ENCODE measurements at regions not wholly inside any gene's neighbourhood (a gene's known extent, or its start where the extent isn't known, plus 50 kb on each side); places are given as distances from the start of the nearest gene placed in this dataset.

DNA sequence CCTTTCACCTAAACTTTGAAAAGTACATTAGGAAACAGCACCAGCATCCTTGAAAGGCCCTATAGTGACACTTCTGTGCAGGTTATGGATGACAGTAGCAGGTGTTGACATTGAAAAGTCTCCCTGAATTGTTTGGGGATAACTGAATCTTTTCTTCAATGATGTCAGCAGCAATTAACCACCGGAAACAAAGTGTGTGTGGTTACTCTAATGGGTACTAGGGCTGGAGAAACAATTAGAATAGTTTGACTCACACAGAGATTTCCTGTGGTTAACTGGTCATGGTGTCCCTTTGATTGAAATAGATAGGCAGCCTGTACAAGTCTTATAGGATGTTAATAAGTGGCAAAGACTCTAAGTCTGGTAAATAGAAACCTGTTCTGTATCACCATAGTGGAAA is 189.1 kb downstream of the TBX18 start:
- no peaks in the 10 kb centered on the region for H3F3A ChIP-seq (replicated peaks; ENCODE audit: low read depth)
- no peaks in the 10 kb centered on the region for H4K20me1 ChIP-seq (replicated peaks; ENCODE audit: insufficient read depth)
- no peak overlapping the region for H3K4me3 ChIP-seq
- Mint-ChIP-seq H3K36me3 (ENCODE audit: low read depth) (peaks cover 4% of the 10 kb centered on the region; the same call in 2 of the 3 replicates), H3K27ac (no peak overlapping the region), H3K27me3 (ENCODE audit: insufficient read depth, low read depth, poor library complexity) (no peaks in the 10 kb centered on the region), H3K4me1 (no peaks in the 10 kb centered on the region), H3K4me3 (no peak overlapping the region), H3K9me3 (peaks cover 7% of the 10 kb centered on the region)
- TF ChIP-seq ZNF114 (CRISPR knock-in tag; IDR thresholded peaks at IDR 0.05) (no peak), NANOG (IDR thresholded peaks at IDR 0.05; ENCODE audit: borderline replicate concordance) (no peak), ETS1 (IDR thresholded peaks at IDR 0.05) (no peak), JUNB (IDR thresholded peaks at IDR 0.05; ENCODE audit: unreplicated experiment) (no peak), POLR2AphosphoS5 (IDR thresholded peaks at IDR 0.05; ENCODE audit: low read depth) (no peak), EZH2phosphoT487 (IDR thresholded peaks at IDR 0.05; ENCODE audit: unreplicated experiment) (no peak), STAT1 (IDR thresholded peaks at IDR 0.05; ENCODE audit: unreplicated experiment) (no peak), EZH2 (IDR thresholded peaks at IDR 0.05; ENCODE audit: low read depth, unreplicated experiment) (no peak), CREB1 (CRISPR knock-in tag; IDR thresholded peaks at IDR 0.05; ENCODE audit: low read depth) (no peak), ZNF331 (CRISPR knock-in tag; IDR thresholded peaks at IDR 0.05; ENCODE audit: low read depth) (no peak), CTCF (conservative IDR thresholded peaks at IDR 0.05; ENCODE audit: low read depth in 2 of 2) (no peak)
- TF ChIP-seq, protein P1, sequence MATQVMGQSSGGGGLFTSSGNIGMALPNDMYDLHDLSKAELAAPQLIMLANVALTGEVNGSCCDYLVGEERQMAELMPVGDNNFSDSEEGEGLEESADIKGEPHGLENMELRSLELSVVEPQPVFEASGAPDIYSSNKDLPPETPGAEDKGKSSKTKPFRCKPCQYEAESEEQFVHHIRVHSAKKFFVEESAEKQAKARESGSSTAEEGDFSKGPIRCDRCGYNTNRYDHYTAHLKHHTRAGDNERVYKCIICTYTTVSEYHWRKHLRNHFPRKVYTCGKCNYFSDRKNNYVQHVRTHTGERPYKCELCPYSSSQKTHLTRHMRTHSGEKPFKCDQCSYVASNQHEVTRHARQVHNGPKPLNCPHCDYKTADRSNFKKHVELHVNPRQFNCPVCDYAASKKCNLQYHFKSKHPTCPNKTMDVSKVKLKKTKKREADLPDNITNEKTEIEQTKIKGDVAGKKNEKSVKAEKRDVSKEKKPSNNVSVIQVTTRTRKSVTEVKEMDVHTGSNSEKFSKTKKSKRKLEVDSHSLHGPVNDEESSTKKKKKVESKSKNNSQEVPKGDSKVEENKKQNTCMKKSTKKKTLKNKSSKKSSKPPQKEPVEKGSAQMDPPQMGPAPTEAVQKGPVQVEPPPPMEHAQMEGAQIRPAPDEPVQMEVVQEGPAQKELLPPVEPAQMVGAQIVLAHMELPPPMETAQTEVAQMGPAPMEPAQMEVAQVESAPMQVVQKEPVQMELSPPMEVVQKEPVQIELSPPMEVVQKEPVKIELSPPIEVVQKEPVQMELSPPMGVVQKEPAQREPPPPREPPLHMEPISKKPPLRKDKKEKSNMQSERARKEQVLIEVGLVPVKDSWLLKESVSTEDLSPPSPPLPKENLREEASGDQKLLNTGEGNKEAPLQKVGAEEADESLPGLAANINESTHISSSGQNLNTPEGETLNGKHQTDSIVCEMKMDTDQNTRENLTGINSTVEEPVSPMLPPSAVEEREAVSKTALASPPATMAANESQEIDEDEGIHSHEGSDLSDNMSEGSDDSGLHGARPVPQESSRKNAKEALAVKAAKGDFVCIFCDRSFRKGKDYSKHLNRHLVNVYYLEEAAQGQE (IDR thresholded peaks at IDR 0.05; ENCODE audit: unreplicated experiment) = no peak
- H3K36me3 ChIP-seq (ENCODE audit: insufficient read depth) = no peaks in the 10 kb centered on the region
- H3K4me2 ChIP-seq = no peak overlapping the region
- H2AFZ ChIP-seq = no peak overlapping the region
- no peaks in the 10 kb centered on the region for H3K79me2 ChIP-seq (replicated peaks; ENCODE audit: insufficient read depth)
- no peaks in the 10 kb centered on the region for H3K9me2 ChIP-seq (ENCODE audit: insufficient read depth)
- DNase-seq (ENCODE audit: low spot score) (no peak), ATAC-seq (no peak)
- H3K27ac ChIP-seq (ENCODE audit: low read depth) = no peak overlapping the region
- H3K4me1 ChIP-seq (ENCODE audit: insufficient read depth) = no peaks in the 10 kb centered on the region
- H3K27me3 ChIP-seq (ENCODE audit: insufficient read depth) = no peaks in the 10 kb centered on the region
